Left ventricle myocardium inferior (tissue), 1 donor: ENCODE measurements at regions not wholly inside any gene's neighbourhood (a gene's known extent, or its start where the extent isn't known, plus 50 kb on each side); places are given as distances from the start of the nearest gene placed in this dataset.

Source experiments
- DNase-seq: peaks from one replicate; pipeline ENCODE4 v3.0.0-alpha.2; 2020
- H3K27ac ChIP-seq: fragments of 200-600 bp; replicated peaks from 2 replicates; pipeline ENCODE4 v1.8.0; 2021
- H3K27me3 ChIP-seq: fragments of 200-600 bp; 2 replicates; pipeline ENCODE4 v1.8.0; 2021; ENCODE audit warnings: low read depth
- H3K36me3 ChIP-seq: fragments of 200-600 bp; 2 replicates; pipeline ENCODE4 v1.8.0; 2021
- H3K4me1 ChIP-seq: fragments of 200-600 bp; 2 replicates; pipeline ENCODE4 v1.8.0; 2021
- H3K4me3 ChIP-seq: fragments of 200-600 bp; 2 replicates; pipeline ENCODE4 v1.8.0; 2021; ENCODE audit warnings: mild to moderate bottlenecking, moderate library complexity
- H3K9me3 ChIP-seq: fragments of 200-600 bp; replicated peaks from 2 replicates; pipeline ENCODE4 v1.8.0; 2021
- intact Hi-C: fragments of 100-400 bp; cut with micrococcal nuclease; formaldehyde crosslinking; loops from one replicate; pipeline ENCODE4 v1.11.0; 2022
- TF ChIP-seq, protein P1 (sequence below): fragments of 200-600 bp; IDR thresholded peaks from 2 replicates; pipeline ENCODE4 v1.8.0; 2021; ENCODE audit warnings: antibody characterized with exemption, mild to moderate bottlenecking, borderline replicate concordance
- donor health status: DM: no; HTN: yes; CAD: no; lungs with severe emphysema.

DNA sequence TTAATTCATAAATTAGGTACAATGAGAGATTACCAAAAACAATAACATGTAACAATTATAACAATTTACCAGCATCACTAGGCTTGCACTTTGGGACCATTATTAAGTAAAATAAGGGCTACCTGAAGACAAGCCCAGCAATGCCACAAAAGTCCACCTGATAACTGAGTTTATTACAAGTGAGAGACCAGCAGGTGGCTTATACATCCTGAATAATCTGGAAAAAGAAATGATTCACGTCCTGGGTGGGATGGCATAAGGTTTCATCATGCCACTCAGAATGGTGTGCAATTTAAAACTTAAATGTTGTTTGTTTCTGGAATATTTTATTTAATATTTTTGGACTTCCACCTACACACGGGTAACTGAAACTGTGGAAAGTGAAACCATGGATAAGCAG lies 1287.1 kb upstream of the GBE1 start:
- TF ChIP-seq, protein P1, sequence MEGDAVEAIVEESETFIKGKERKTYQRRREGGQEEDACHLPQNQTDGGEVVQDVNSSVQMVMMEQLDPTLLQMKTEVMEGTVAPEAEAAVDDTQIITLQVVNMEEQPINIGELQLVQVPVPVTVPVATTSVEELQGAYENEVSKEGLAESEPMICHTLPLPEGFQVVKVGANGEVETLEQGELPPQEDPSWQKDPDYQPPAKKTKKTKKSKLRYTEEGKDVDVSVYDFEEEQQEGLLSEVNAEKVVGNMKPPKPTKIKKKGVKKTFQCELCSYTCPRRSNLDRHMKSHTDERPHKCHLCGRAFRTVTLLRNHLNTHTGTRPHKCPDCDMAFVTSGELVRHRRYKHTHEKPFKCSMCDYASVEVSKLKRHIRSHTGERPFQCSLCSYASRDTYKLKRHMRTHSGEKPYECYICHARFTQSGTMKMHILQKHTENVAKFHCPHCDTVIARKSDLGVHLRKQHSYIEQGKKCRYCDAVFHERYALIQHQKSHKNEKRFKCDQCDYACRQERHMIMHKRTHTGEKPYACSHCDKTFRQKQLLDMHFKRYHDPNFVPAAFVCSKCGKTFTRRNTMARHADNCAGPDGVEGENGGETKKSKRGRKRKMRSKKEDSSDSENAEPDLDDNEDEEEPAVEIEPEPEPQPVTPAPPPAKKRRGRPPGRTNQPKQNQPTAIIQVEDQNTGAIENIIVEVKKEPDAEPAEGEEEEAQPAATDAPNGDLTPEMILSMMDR, result no peak
- DNase-seq, result no peak
- Histone ChIP-seq H3K9me3 (no peaks in the 10 kb centered on the region), H3K4me3 (no peak overlapping the region), H3K36me3 (no peaks in the 10 kb centered on the region), H3K27me3 (no peaks in the 10 kb centered on the region), H3K4me1 (no peaks in the 10 kb centered on the region), H3K27ac (no peak overlapping the region)
- intact Hi-C loops, result no loop called here

DNA sequence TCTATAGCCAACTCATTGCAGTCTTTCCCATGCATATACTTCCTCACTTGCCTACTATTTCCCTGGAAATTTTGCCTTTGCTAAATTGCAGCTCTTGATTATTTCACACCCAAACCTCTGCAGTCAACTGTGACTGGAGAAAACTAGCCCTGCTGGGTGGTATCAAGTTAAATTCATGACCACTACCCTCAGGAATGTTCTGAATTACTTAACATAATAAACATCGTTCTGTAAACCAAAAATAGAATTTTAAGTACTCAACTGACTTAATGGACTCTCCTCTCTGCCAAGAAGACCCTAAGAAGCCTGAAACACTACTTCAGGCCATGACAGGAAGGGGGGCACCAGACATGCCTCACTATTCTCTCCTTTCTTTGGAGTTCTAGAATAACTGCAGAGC lies 1278.0 kb upstream of the GBE1 start:
- Histone ChIP-seq H3K4me3 (no peak overlapping the region), H3K27me3 (no peaks in the 10 kb centered on the region), H3K9me3 (no peaks in the 10 kb centered on the region), H3K4me1 (no peaks in the 10 kb centered on the region), H3K36me3 (no peaks in the 10 kb centered on the region), H3K27ac (no peak overlapping the region)
- TF ChIP-seq, protein P1, result no peak
- DNase-seq, result no peak
- intact Hi-C loops, result no loop called here

DNA sequence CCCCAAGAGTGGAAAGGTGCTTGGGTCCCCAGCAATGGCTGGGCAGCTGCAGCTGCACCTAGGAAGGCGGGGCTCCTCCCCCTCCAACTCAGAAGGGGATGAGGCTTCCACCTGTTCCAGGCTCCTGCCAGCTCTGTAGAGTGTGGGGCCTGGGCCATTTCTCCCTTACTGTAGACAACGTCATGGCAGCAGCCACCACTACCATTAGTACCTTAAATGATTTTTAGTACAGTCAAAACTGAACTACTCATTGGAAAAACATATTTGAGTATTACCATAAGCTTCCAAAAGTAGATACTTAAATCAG lies 1274.2 kb upstream of the GBE1 start:
- no peak for DNase-seq
- H3K27ac ChIP-seq, result no peak overlapping the region
- intact Hi-C loops, result no loop called here

DNA sequence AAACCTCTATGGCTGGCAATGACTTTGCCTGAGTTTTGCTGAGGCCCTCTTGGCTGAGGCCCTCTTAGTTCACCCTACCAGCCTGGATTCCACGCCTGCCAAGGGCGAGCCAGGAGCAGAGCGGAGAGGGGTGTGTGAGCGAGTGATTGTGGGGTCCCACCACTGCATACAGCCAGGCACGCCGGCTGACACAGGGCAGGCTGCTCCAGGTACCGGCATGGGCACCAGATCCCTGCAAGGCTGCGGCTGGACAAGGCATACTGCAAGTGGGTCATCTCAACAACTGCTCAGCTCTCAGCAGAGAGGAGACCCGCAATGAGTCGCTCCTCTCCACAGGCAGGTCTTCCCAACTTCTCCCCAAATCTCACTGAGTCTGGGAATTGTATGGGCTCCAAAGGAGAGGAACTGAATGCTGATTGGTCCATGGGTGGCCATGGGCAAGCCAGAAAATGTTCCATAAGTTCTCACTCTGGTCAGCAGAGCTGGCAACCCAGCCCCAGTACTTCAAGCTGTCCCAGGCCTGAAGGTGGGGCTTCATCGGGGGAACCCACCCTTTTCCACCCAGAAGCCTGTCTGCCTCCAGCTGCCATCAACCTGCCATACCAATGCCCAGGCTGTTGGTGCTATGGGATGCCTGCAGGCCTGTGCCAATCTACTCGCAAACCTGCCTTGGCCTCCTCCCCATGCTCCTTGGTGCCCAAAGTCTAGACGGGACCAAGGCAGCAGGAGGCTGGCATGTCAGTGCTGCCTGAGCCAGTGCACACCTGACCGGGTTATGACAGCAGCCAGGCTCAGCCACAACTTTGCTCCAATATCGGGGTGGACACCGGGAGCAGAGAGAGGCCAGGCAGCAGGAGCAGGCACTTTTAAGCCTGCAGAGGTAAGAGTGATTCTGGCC lies 1273.6 kb upstream of the GBE1 start:
- TF ChIP-seq, protein P1, result no peak
- no peak for DNase-seq
- no peaks in the 10 kb centered on the region for H3K36me3 ChIP-seq
- no peaks in the 10 kb centered on the region for H3K27me3 ChIP-seq
- H3K4me1 ChIP-seq, result no peaks in the 10 kb centered on the region
- intact Hi-C loops, result no loop called here
- no peak overlapping the region for H3K4me3 ChIP-seq
- H3K9me3 ChIP-seq, result peaks cover 3% of the 10 kb centered on the region
- H3K27ac ChIP-seq, result no peak overlapping the region

More for the DNA sequence above, 1274.2 kb upstream of the GBE1 start:
- Histone ChIP-seq H3K27me3 (no peaks in the 10 kb centered on the region), H3K36me3 (no peaks in the 10 kb centered on the region), H3K4me1 (no peaks in the 10 kb centered on the region), H3K9me3 (no peaks in the 10 kb centered on the region), H3K4me3 (no peak overlapping the region)
- TF ChIP-seq, protein P1, result no peak

DNA sequence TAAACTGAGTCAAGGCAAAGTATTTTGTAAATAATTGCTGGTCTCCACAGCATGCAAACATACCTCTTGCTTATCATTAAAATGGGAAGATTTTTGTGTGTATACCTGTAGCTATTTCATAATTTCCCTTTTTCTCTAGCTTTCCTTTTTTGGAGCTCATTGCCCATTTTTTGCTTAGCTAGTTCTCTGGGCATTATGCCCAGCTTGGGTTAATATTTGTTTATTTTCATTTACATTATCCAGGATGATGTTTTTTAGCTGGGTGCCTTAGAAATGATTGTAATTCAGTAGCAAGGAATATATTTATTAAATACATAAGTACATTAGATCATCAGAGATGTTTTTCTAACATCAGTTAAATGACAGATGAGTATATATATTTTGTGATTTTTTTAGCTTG lies 1271.7 kb upstream of the GBE1 start:
- intact Hi-C loops, result no loop called here
- no peak overlapping the region for H3K4me3 ChIP-seq

More for the DNA sequence above, 1271.7 kb upstream of the GBE1 start:
- Histone ChIP-seq H3K27me3 (no peaks in the 10 kb centered on the region), H3K4me1 (no peaks in the 10 kb centered on the region), H3K9me3 (peaks cover 5% of the 10 kb centered on the region), H3K27ac (no peak overlapping the region), H3K36me3 (no peaks in the 10 kb centered on the region)
- TF ChIP-seq, protein P1, result no peak
- no peak for DNase-seq
